Activated T-helper 17 cell treated with anti-CD3 and anti-CD28 coated beads, Interleukin-2, amount 50 U/mL, for 72 hours (primary cell): ENCODE measurements at regions not wholly inside any gene's neighbourhood (a gene's known extent, or its start where the extent isn't known, plus 50 kb on each side); places are given as distances from the start of the nearest gene placed in this dataset.
"Not testable (repeated sequence)": the region's sequence is repeated elsewhere in the genome, so short reads cannot be mapped to it uniquely, and the experiment has no call there.

Source experiments
- ATAC-seq: fragments of 150-1000 bp; cut with Tn5 transposase; replicated peaks from 2 replicates; pipeline ENCODE4 v1.10.0; 2021; ENCODE audit warnings: mild to moderate bottlenecking, moderate library complexity
- H3K27ac Mint-ChIP-seq: one replicate; pipeline ENCODE4 v1.8.0; 2022; ENCODE audit warnings: mixed read lengths
- H3K27me3 Mint-ChIP-seq: one replicate; pipeline ENCODE4 v1.8.0; 2022; ENCODE audit warnings: mixed read lengths
- H3K36me3 Mint-ChIP-seq: one replicate; pipeline ENCODE4 v1.8.0; 2022; ENCODE audit warnings: low read depth, mild to moderate bottlenecking, mixed read lengths
- H3K4me1 Mint-ChIP-seq: one replicate; pipeline ENCODE4 v1.8.0; 2022; ENCODE audit warnings: mixed read lengths
- H3K4me3 Mint-ChIP-seq: one replicate; pipeline ENCODE4 v1.8.0; 2022; ENCODE audit warnings: mild to moderate bottlenecking, mixed read lengths
- H3K9me3 Mint-ChIP-seq: one replicate; pipeline ENCODE4 v1.8.0; 2022; ENCODE audit warnings: mixed read lengths

DNA sequence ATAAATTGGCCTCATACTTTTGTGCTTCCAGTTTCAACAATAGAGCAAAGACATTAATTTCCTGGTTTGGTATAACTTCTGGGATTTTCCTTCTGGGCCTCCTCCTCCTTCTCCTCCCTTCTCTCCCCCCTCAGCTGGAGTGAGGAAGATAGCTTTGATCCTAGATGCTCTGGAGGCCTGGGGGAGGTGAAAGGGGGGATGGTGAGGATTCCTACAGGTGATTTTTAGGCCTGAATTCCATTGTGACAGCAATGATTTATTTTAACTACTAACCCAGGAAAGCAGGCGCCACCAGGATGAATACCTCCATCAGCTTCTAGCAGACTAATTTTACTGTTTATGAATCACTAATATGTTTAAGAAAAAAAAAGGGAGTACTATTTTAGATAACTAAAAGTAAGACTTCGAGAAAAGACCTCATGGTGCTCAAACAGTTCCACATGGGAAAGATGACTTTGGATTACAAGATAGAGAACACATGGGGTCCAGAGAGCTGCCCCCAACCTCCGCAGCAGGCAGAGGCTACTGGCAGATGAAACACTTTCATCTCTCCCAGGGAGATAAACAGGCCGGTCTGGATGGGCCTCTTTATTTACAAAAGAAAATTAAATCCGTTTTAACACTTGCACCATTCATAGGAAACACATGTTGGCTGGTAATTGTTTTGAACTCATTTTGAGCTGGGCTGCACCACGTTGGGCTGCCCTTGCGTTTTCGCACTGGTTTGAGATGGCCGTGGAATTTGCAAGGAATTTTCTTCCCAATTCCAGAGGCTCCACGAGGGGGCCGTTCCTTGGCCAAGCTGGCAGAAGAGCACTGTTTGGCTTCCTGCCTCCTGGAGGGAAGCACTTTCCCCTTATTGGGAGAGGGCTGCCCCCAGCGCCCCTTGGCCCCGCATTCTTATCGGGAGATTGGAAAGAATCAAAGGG is 125.1 kb upstream of the STX18 start:
- no peak overlapping the region for H3K4me3 Mint-ChIP-seq
- no peaks in the 10 kb centered on the region for H3K4me1 Mint-ChIP-seq
- no peaks in the 10 kb centered on the region for H3K9me3 Mint-ChIP-seq
- no peak for ATAC-seq
- H3K27me3 Mint-ChIP-seq = no peaks in the 10 kb centered on the region
- H3K36me3 Mint-ChIP-seq = no peaks in the 10 kb centered on the region
- H3K27ac Mint-ChIP-seq = no peak overlapping the region

DNA sequence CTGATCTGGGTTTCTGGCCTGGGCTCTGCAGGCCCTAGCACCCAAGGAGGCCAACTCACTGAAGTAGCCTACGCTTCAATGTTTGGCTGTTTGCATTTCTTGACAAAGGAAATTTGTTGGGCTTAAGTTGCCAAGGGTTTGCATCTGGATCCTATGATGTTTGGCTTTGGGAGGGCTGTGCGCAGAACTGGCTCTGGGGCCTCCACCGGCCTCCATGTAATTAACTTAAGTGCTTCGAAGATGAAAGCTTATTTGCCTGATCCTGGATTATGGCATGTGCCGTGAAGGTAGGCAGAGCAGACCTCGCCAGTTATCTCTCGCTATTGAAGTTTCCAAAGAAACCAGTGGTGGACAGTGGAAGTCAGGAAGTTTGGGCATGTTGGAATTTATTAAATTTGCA is 124.3 kb upstream of the STX18 start:
- Mint-ChIP-seq H3K4me1 (no peaks in the 10 kb centered on the region), H3K27me3 (no peaks in the 10 kb centered on the region), H3K4me3 (no peak overlapping the region), H3K9me3 (no peaks in the 10 kb centered on the region), H3K27ac (no peak overlapping the region), H3K36me3 (no peaks in the 10 kb centered on the region)
- no peak for ATAC-seq

DNA sequence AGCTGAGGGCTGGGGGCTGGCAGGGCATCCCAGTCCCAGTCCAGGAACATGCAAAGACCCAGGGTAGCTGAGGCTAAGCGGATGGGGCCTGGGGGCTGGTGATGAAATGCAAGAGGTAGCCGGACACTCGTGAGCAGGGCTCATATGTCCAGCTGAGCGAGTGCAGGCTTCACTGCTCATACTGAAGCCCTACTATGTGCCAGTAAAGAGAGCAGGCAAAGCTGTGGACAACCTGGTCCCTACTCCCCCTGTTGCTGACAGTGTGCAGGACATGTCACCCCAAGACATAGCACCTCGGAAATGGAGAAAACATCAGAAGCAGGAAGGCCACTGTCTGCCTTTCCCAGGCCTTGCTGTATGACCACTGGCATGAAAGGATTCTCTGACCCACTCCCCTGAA is 122.4 kb upstream of the STX18 start:
- Mint-ChIP-seq H3K9me3 (no peaks in the 10 kb centered on the region), H3K36me3 (no peaks in the 10 kb centered on the region), H3K4me1 (no peaks in the 10 kb centered on the region), H3K27ac (no peak overlapping the region), H3K27me3 (no peaks in the 10 kb centered on the region), H3K4me3 (no peak overlapping the region)
- no peak for ATAC-seq

DNA sequence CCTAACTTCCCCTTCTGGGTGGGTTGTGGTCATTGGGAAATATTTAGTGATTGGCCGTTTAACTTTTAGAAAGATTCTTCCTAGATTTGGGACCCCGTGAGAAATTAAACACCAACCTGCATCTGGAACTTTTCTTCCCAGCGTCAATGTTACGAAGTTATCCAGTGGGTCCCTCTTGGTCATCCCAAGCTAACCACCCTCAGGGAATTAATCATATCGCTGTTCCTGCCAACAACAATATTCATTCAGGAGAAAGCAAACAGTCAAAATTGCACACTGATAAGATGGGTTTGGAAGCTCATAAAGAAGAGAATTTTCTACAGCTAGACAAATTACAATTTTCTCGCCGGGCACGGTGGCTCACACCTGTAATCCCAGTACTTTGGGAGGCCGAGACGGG is 121.2 kb upstream of the STX18 start:
- Mint-ChIP-seq H3K9me3 (no peaks in the 10 kb centered on the region), H3K4me1 (no peaks in the 10 kb centered on the region), H3K27me3 (no peaks in the 10 kb centered on the region), H3K36me3 (no peaks in the 10 kb centered on the region), H3K27ac (no peak overlapping the region), H3K4me3 (no peak overlapping the region)
- ATAC-seq = no peak

DNA sequence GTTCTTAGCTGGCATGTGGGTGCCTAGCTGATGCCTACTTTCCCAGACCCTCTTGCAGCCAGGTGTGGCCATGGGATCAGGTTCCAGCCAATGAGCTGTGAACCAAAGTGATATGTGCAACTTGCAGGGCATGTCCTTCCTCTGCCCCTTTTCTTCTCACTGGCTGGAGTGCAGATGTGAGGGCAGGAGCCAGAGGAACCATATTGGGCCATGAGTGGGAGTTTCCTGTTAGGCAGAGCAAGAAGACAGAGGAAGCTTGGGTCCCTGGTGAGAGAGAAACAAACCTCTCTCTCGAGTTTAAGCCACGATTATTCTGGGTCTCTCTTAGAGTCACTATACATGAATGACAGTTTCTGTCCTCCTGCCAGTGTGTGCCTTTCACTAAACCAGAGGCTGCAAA is 120.4 kb upstream of the STX18 start:
- no peak overlapping the region for H3K4me3 Mint-ChIP-seq
- H3K9me3 Mint-ChIP-seq = no peaks in the 10 kb centered on the region
- H3K36me3 Mint-ChIP-seq = no peaks in the 10 kb centered on the region
- H3K27me3 Mint-ChIP-seq = no peaks in the 10 kb centered on the region
- ATAC-seq = no peak
- no peaks in the 10 kb centered on the region for H3K4me1 Mint-ChIP-seq
- H3K27ac Mint-ChIP-seq = no peak overlapping the region

DNA sequence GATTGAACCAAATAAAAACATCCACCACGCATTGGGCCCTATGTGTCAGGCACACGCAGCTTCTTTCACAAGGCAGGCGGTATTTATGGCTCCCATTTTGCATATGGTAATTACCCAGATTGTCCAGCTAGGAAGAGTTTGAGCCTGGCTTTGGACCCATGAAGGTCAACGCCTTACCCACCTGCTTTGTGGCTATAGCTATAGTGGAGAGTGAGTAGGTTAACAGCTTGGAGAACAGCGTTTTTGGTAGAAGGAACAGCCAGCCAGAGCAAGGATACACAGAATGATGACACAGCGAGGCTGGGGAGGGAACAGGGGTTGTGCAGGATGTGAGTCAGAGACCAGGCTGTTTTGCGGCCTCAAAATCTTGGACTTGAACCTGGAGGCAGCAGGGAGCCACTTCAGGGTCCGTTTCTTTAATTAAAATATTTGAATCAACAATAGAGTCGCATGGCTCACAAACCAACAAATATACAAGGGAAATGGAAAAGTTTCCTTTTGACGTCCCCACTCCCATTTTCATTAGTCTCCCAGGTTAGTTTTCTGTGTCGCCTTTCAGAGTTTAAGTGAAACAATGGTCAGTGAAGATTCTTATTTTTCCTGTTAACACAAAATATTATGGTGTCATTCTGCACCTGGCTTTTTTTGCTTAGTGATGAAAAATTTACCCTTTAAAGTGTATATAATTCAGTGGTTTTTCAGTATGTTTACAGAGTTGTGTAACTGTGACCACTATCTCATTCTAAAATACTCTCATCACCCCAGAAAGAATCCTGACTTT is 118.2 kb upstream of the STX18 start:
- Mint-ChIP-seq H3K9me3 (no peaks in the 10 kb centered on the region), H3K27me3 (no peaks in the 10 kb centered on the region), H3K4me3 (no peak overlapping the region), H3K4me1 (no peaks in the 10 kb centered on the region), H3K36me3 (no peaks in the 10 kb centered on the region), H3K27ac (no peak overlapping the region)
- no peak for ATAC-seq

DNA sequence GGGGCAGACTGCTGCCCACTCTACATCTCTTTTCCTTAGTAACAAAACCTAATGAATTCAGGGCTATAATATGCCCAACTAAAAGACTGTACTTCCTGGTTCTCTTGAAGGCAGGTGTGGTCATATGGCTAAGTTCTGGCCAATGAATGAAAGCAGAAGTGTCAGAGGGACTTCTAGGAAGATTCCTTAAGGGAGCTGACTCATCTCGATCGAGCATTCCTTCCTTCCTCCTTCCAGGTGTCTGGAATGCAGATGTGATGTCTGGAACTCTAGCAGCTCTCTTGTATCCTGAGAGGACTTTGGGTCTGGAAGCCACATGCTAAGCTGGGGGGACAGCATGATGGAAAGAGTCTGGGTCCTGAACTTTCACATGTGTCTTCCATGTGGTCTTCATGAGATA is 116.2 kb upstream of the STX18 start:
- Mint-ChIP-seq H3K9me3 (no peaks in the 10 kb centered on the region), H3K36me3 (no peaks in the 10 kb centered on the region), H3K27me3 (no peaks in the 10 kb centered on the region), H3K27ac (no peak overlapping the region), H3K4me1 (no peaks in the 10 kb centered on the region), H3K4me3 (no peak overlapping the region)
- ATAC-seq = no peak

DNA sequence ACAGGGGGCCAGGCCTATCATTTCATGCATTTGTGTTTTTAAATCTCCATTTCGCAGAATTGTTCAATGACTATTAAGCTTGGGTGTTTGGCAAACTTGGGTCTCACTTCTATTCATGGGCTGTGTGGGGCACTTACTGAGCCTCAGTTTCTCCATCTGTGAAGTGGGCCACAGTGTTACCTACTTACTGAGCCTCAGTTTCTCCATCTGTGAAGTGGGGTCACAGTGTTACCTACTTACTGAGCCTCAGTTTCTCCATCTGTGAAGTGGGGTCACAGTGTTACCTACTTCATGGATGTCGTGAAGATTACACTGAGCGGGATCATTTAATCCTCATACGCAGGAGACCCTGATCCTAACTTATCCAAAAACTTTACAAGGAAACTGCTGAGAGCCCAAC is 115.1 kb upstream of the STX18 start:
- Mint-ChIP-seq H3K27ac (no peak overlapping the region), H3K36me3 (no peaks in the 10 kb centered on the region), H3K9me3 (no peaks in the 10 kb centered on the region), H3K4me1 (no peaks in the 10 kb centered on the region), H3K4me3 (no peak overlapping the region), H3K27me3 (no peaks in the 10 kb centered on the region)
- ATAC-seq = no peak

DNA sequence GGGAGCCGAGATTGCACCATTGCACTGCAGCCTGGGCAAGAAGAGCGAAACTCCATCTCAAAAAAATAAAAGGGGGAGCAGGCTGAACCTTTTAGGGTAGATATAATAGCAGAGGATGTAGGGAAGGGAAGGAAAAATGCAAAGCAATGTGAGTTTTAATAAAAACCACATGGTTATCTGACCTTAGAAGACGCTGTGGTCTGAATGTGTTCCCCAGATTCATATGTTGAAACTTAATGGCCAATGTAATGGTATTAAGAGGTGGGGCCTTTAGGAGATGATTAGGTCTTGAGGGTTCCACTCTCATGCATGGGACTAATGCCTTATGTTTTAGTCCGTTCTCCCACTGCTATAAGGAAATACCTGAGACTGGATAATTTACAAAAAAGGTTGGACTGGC is 114.1 kb upstream of the STX18 start:
- H3K36me3 Mint-ChIP-seq = no peaks in the 10 kb centered on the region
- no peaks in the 10 kb centered on the region for H3K27me3 Mint-ChIP-seq
- H3K4me1 Mint-ChIP-seq = no peaks in the 10 kb centered on the region
- no peaks in the 10 kb centered on the region for H3K9me3 Mint-ChIP-seq
- ATAC-seq = no peak
- H3K27ac Mint-ChIP-seq = no peak overlapping the region
- no peak overlapping the region for H3K4me3 Mint-ChIP-seq

DNA sequence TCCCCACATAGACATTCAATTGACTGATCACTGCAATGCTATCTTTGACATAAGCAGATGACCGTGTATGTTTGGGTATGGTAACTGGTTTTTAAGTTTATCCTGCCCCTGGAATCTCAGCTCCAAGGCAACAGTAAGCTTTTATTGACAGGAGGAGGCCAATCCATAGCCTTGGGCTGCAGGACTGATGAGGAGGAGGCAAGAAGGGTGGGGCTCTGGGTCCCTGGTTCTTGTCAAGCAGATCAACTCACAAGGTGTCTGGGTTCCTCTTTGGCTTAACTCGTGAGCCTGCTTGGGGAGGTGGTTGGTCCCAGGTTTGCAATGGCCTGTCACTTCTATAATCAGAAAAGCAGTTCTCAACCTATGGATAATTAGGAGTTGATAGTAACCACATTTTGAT is 113.2 kb upstream of the STX18 start:
- Mint-ChIP-seq H3K9me3 (no peaks in the 10 kb centered on the region), H3K4me3 (no peak overlapping the region), H3K27me3 (no peaks in the 10 kb centered on the region), H3K4me1 (no peaks in the 10 kb centered on the region), H3K27ac (no peak overlapping the region), H3K36me3 (no peaks in the 10 kb centered on the region)
- ATAC-seq = no peak

DNA sequence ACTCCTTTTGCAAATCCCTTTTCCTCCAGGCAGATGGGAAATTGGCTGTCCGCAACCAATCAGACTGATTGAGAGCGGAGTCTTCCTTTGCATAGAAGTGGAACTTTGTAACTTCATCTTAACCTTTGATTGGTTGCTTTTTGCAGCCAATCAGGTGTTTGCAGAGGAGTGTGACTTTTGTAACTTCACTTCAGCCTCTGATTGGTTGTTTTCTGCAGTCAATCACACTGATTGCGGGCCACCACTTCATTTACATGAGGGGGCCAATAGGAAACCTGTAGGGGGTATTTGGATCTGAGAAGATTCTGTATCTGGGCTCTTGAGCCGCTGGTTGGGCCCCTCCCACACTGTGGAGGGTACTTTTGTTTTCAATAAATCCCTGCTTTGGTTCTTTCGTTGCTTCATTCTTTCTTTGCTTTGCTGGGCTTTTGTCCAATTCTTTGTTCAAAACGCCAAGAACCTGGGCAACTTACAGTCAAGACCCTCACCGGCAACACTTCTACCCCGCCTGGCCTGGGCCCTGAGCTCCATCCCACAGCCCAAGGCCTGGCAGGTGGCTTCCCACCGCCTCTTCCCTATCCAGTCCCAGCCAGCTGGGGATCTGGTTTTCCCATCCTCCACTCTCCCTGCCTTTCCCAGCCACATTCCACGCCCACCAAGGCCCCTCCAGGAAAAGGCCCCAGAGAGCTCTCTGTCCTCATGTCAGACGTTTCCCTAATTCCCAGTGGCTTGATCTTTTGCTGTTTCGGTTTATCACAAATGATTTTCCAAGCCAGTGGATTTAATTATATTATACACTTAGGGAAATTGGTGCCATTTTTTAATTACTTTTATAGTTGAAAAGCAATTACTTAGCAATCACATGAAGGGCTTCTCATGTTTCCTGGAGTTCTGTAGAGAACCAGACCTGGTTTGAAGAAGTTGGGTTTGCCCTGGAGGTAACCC is 110.2 kb upstream of the STX18 start:
- Mint-ChIP-seq H3K27me3 (no peaks in the 10 kb centered on the region), H3K9me3 (no peaks in the 10 kb centered on the region), H3K4me3 (no peak overlapping the region), H3K27ac (no peak overlapping the region), H3K4me1 (no peaks in the 10 kb centered on the region), H3K36me3 (no peaks in the 10 kb centered on the region)
- ATAC-seq = no peak

DNA sequence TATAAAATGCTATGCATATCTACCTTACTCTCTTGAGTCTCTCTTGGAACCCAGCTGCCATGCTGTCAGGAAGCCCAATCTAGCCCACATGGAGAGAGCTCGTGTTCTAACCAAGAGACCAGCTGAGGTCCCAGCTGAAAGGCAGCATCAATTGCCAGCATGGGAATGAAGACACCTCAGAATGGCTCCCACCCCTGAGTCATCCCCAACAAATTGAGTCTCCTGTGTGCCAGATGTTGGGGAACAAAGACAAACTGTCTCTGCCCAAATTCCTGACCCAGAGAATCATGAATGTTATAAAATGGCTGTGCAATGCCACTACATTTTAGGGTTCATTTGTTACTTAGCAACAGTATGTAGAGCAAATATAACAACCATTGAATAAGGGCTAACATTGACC is 105.2 kb upstream of the STX18 start:
- no peaks in the 10 kb centered on the region for H3K27me3 Mint-ChIP-seq
- no peaks in the 10 kb centered on the region for H3K36me3 Mint-ChIP-seq
- H3K4me1 Mint-ChIP-seq = no peaks in the 10 kb centered on the region
- H3K4me3 Mint-ChIP-seq = no peak overlapping the region
- H3K9me3 Mint-ChIP-seq = no peaks in the 10 kb centered on the region
- ATAC-seq = no peak
- H3K27ac Mint-ChIP-seq = no peak overlapping the region

DNA sequence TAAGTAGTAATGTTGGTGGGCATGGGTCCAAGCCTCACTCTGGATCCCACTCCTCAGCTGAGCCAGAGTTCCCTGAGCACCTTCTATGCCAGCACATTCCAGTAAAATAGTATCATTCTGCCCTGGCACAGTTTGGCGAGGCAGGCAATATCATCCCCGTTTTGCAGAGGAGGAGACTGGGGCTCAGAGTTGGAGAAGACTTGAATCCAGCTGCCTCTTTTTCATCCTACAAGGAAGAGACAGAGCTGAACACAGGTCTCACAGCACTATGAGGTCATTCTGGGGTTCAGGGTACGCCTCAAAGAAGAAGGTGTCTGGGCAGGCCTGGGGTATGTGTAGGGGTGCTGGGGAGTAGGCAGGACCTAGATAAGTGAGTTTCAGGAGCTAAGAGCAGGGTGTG is 103.9 kb upstream of the STX18 start:
- H3K27ac Mint-ChIP-seq = no peak overlapping the region
- no peaks in the 10 kb centered on the region for H3K9me3 Mint-ChIP-seq
- no peaks in the 10 kb centered on the region for H3K36me3 Mint-ChIP-seq
- H3K27me3 Mint-ChIP-seq = no peaks in the 10 kb centered on the region
- no peaks in the 10 kb centered on the region for H3K4me1 Mint-ChIP-seq
- no peak overlapping the region for H3K4me3 Mint-ChIP-seq
- ATAC-seq = no peak

DNA sequence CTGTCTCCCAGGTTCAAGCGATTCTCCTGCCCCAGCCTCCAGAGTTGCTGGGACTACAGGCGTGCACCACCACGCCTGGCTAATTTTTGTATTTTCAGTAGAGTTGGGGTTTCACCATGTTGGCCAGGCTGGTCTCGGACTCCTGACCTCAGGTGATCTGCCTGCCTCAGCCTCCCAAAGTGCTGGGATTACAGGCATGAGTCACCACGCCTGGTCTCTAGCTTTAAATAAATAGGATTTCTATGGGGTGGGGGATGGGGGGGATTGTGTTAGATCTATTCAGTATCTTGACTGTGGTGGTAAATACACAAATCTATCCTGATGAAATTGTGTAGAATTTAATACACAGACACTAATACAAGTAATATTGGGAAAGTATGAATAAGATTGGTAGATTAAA is 102.4 kb upstream of the STX18 start:
- not testable (repeated sequence) for H3K9me3 Mint-ChIP-seq, H3K4me1 Mint-ChIP-seq, H3K27me3 Mint-ChIP-seq, ATAC-seq, H3K4me3 Mint-ChIP-seq, H3K27ac Mint-ChIP-seq, H3K36me3 Mint-ChIP-seq
